Peyer's patch (tissue), 4 donors: ENCODE measurements at regions not wholly inside any gene's neighbourhood (a gene's known extent, or its start where the extent isn't known, plus 50 kb on each side); places are given as distances from the start of the nearest gene placed in this dataset.

ENCODE experiments used
- DNase-seq, 3 donors: peaks; one replicate each; pipeline ENCODE4 v3.0.0-alpha.2; 2017 to 2019
- H3K27ac ChIP-seq, 4 donors: fragments of 200-600 bp; sonication (generic); one replicate each; pipeline ENCODE4 v1.5.1; 2016 to 2019
- H3K27me3 ChIP-seq, 2 donors: fragments of 200-600 bp; sonication (generic); one replicate each; pipeline ENCODE4 v1.5.1; 2019
- H3K36me3 ChIP-seq, 3 donors: fragments of 200-600 bp; sonication (generic); one replicate each; pipeline ENCODE4 v1.5.1; 2016 to 2019
- H3K4me1 ChIP-seq, 4 donors: fragments of 200-600 bp; sonication (generic); one replicate each; pipeline ENCODE4 v1.5.1; 2016 to 2019
- H3K4me3 ChIP-seq, 4 donors: fragments of 200-600 bp; sonication (generic); 1 replicate in 3 of 4; 2 replicates in 1 of 4; pipeline ENCODE4 v1.5.1; 2016 to 2019; ENCODE audit warnings: mild to moderate bottlenecking in 1 of 4
- H3K9me3 ChIP-seq, 4 donors: fragments of 200-600 bp; sonication (generic); one replicate each; pipeline ENCODE4 v1.5.1; 2016 to 2019; ENCODE audit warnings: mild to moderate bottlenecking in 1 of 4
- CTCF ChIP-seq, 6 experiments: fragments of 450-650 bp in 4 of 6; fragments of 200-600 bp in 2 of 6; sonication (generic) in 1 of 6; IDR thresholded peaks; one replicate each; pipeline ENCODE4 v1.5.1; 2017 to 2019; ENCODE audit warnings: antibody characterized with exemption in 6 of 6, mild to moderate bottlenecking in 3 of 6, moderate library complexity in 1 of 6
- POLR2A ChIP-seq, 2 donors: fragments of 450-650 bp; IDR thresholded peaks; one replicate each; pipeline ENCODE4 v1.5.1; 2017; ENCODE audit warnings: antibody characterized with exemption in 2 of 2, mild to moderate bottlenecking in 2 of 2, moderate library complexity in 2 of 2

- Histone ChIP-seq H3K36me3 (no peaks in the 10 kb centered on the region), H3K4me1 (no peaks in the 10 kb centered on the region), H3K27ac (no peak overlapping the region), H3K27me3 (no peaks in the 10 kb centered on the region), H3K4me3 (no peak overlapping the region), H3K9me3 (no peaks in the 10 kb centered on the region)
- no peak for TF ChIP-seq CTCF (IDR thresholded peaks at IDR 0.05)
- no peak for TF ChIP-seq POLR2A (IDR thresholded peaks at IDR 0.05)
- DNase-seq = no peak
Observed at GRCh38 chr10:128420623-128421022, 294.4 kb upstream of the MKI67 start.

- Histone ChIP-seq H3K27ac (no peak overlapping the region), H3K4me3 (no peak overlapping the region), H3K36me3 (no peaks in the 10 kb centered on the region), H3K4me1 (no peaks in the 10 kb centered on the region), H3K9me3 (no peaks in the 10 kb centered on the region), H3K27me3 (no peaks in the 10 kb centered on the region)
- DNase-seq = no peak
- TF ChIP-seq CTCF (IDR thresholded peaks at IDR 0.05) = no peak
- TF ChIP-seq POLR2A (IDR thresholded peaks at IDR 0.05) = no peak
Observed at GRCh38 chr10:128421371-128422160, 295.3 kb upstream of the MKI67 start.

- H3K36me3 ChIP-seq = no peaks in the 10 kb centered on the region
- TF ChIP-seq POLR2A (IDR thresholded peaks at IDR 0.05) (no peak), CTCF (IDR thresholded peaks at IDR 0.05) (no peak)
- no peaks in the 10 kb centered on the region for H3K27me3 ChIP-seq
- H3K4me3 ChIP-seq = no peak overlapping the region
- DNase-seq = no peak
- H3K4me1 ChIP-seq = no peaks in the 10 kb centered on the region
- H3K27ac ChIP-seq = no peak overlapping the region
- no peaks in the 10 kb centered on the region for H3K9me3 ChIP-seq
Observed at GRCh38 chr10:128422190-128422589, 296.0 kb upstream of the MKI67 start.

GRCh38 chr10:128422999-128423398, 296.8 kb upstream of the MKI67 start:
- Histone ChIP-seq H3K36me3 (no peaks in the 10 kb centered on the region), H3K4me1 (no peaks in the 10 kb centered on the region), H3K9me3 (no peaks in the 10 kb centered on the region), H3K27ac (no peak overlapping the region), H3K27me3 (no peaks in the 10 kb centered on the region), H3K4me3 (no peak overlapping the region)
- DNase-seq = no peak
- TF ChIP-seq CTCF (IDR thresholded peaks at IDR 0.05) (no peak), POLR2A (IDR thresholded peaks at IDR 0.05) (no peak)

GRCh38 chr10:128429321-128429720, 303.1 kb upstream of the MKI67 start:
- Histone ChIP-seq H3K4me3 (no peak overlapping the region), H3K36me3 (no peaks in the 10 kb centered on the region), H3K27ac (no peak overlapping the region), H3K4me1 (no peaks in the 10 kb centered on the region), H3K9me3 (peaks cover 0 to 3% (median 0%) of the 10 kb centered on the region in 4 donors), H3K27me3 (no peaks in the 10 kb centered on the region)
- no peak for TF ChIP-seq CTCF (IDR thresholded peaks at IDR 0.05)
- TF ChIP-seq POLR2A (IDR thresholded peaks at IDR 0.05) = no peak
- DNase-seq = no peak
